DND-41 (cell line): ENCODE measurements at regions not wholly inside any gene's neighbourhood (a gene's known extent, or its start where the extent isn't known, plus 50 kb on each side); places are given as distances from the start of the nearest gene placed in this dataset.
"Not testable (repeated sequence)": the region's sequence is repeated elsewhere in the genome, so short reads cannot be mapped to it uniquely, and the experiment has no call there.

Experiments used
- EZH2 ChIP-seq: IDR thresholded peaks from 3 replicates; pipeline ENCODE4 v1.6.1; 2012; ENCODE audit warnings: borderline replicate concordance, low read depth, mild to moderate bottlenecking, moderate library complexity, low read length, inconsistent platforms; ENCODE audit not compliant: severe bottlenecking
- TF ChIP-seq, protein P1 (sequence below): IDR thresholded peaks from 2 replicates; pipeline ENCODE4 v1.5.1; 2012; ENCODE audit warnings: borderline replicate concordance, low read length, moderate library complexity, mild to moderate bottlenecking; ENCODE audit not compliant: poor library complexity, severe bottlenecking; ENCODE audit errors: extremely low read depth

- TF ChIP-seq, protein P1, sequence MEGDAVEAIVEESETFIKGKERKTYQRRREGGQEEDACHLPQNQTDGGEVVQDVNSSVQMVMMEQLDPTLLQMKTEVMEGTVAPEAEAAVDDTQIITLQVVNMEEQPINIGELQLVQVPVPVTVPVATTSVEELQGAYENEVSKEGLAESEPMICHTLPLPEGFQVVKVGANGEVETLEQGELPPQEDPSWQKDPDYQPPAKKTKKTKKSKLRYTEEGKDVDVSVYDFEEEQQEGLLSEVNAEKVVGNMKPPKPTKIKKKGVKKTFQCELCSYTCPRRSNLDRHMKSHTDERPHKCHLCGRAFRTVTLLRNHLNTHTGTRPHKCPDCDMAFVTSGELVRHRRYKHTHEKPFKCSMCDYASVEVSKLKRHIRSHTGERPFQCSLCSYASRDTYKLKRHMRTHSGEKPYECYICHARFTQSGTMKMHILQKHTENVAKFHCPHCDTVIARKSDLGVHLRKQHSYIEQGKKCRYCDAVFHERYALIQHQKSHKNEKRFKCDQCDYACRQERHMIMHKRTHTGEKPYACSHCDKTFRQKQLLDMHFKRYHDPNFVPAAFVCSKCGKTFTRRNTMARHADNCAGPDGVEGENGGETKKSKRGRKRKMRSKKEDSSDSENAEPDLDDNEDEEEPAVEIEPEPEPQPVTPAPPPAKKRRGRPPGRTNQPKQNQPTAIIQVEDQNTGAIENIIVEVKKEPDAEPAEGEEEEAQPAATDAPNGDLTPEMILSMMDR = not testable (repeated sequence)
- not testable (repeated sequence) for TF ChIP-seq EZH2
Observed at GRCh38 chr1:100803280-100803679, 83.7 kb downstream of the VCAM1 start.
